ENCODE measurements at regions not wholly inside any gene's neighbourhood (a gene's known extent, or its start where the extent isn't known, plus 50 kb on each side); places are given as distances from the start of the nearest gene placed in this dataset.

GRCh38 chr14:84108746-84109457 is 1421.0 kb upstream of the FLRT2 start:
- peaks cover 20% of the 10 kb centered on the region for H3K9me3 Mint-ChIP-seq
- H3K36me3 Mint-ChIP-seq (ENCODE audit: low read depth) = no peaks in the 10 kb centered on the region
- H3K27me3 Mint-ChIP-seq (ENCODE audit: low read depth) = no peaks in the 10 kb centered on the region
- no peak overlapping the region for H3K27ac Mint-ChIP-seq
- no peak overlapping the region for H3K4me3 Mint-ChIP-seq
- H3K4me1 Mint-ChIP-seq (ENCODE audit: low read depth) = no peaks in the 10 kb centered on the region

GRCh38 chr14:84112589-84112988 is 1417.4 kb upstream of the FLRT2 start:
- no peak overlapping the region for H3K4me3 Mint-ChIP-seq
- no peaks in the 10 kb centered on the region for H3K36me3 Mint-ChIP-seq (ENCODE audit: low read depth)
- H3K4me1 Mint-ChIP-seq (ENCODE audit: low read depth) = no peaks in the 10 kb centered on the region
- H3K27me3 Mint-ChIP-seq (ENCODE audit: low read depth) = no peaks in the 10 kb centered on the region
- H3K9me3 Mint-ChIP-seq = peaks cover 20% of the 10 kb centered on the region
- H3K27ac Mint-ChIP-seq = no peak overlapping the region

- Mint-ChIP-seq H3K36me3 (ENCODE audit: low read depth) (no peaks in the 10 kb centered on the region), H3K9me3 (no peaks in the 10 kb centered on the region), H3K27me3 (ENCODE audit: low read depth) (no peaks in the 10 kb centered on the region), H3K4me1 (ENCODE audit: low read depth) (no peaks in the 10 kb centered on the region), H3K4me3 (no peak overlapping the region), H3K27ac (no peak overlapping the region)
Measured at GRCh38 chr14:84125676-84126075, 1404.3 kb upstream of the FLRT2 start.

- Mint-ChIP-seq H3K4me1 (ENCODE audit: low read depth) (no peaks in the 10 kb centered on the region), H3K27me3 (ENCODE audit: low read depth) (no peaks in the 10 kb centered on the region), H3K9me3 (peaks cover 5% of the 10 kb centered on the region), H3K36me3 (ENCODE audit: low read depth) (no peaks in the 10 kb centered on the region), H3K4me3 (no peak overlapping the region), H3K27ac (no peak overlapping the region)
Measured at GRCh38 chr14:84127495-84127894, 1402.4 kb upstream of the FLRT2 start.

GRCh38 chr14:84128050-84128449 is 1401.9 kb upstream of the FLRT2 start:
- Mint-ChIP-seq H3K36me3 (ENCODE audit: low read depth) (no peaks in the 10 kb centered on the region), H3K27ac (no peak overlapping the region), H3K9me3 (peaks cover 5% of the 10 kb centered on the region), H3K27me3 (ENCODE audit: low read depth) (no peaks in the 10 kb centered on the region), H3K4me3 (no peak overlapping the region), H3K4me1 (ENCODE audit: low read depth) (no peaks in the 10 kb centered on the region)

- peaks cover 5% of the 10 kb centered on the region for H3K9me3 Mint-ChIP-seq
- H3K4me3 Mint-ChIP-seq = no peak overlapping the region
- H3K4me1 Mint-ChIP-seq (ENCODE audit: low read depth) = no peaks in the 10 kb centered on the region
- no peaks in the 10 kb centered on the region for H3K27me3 Mint-ChIP-seq (ENCODE audit: low read depth)
- no peaks in the 10 kb centered on the region for H3K36me3 Mint-ChIP-seq (ENCODE audit: low read depth)
- no peak overlapping the region for H3K27ac Mint-ChIP-seq
Measured at GRCh38 chr14:84129007-84129406, 1400.9 kb upstream of the FLRT2 start.

- H3K4me3 Mint-ChIP-seq = no peak overlapping the region
- no peak overlapping the region for H3K27ac Mint-ChIP-seq
- no peaks in the 10 kb centered on the region for H3K27me3 Mint-ChIP-seq (ENCODE audit: low read depth)
- H3K9me3 Mint-ChIP-seq = peaks cover 5% of the 10 kb centered on the region
- H3K4me1 Mint-ChIP-seq (ENCODE audit: low read depth) = no peaks in the 10 kb centered on the region
- H3K36me3 Mint-ChIP-seq (ENCODE audit: low read depth) = no peaks in the 10 kb centered on the region
Measured at GRCh38 chr14:84129941-84130340, 1400.0 kb upstream of the FLRT2 start.

- peaks cover 12% of the 10 kb centered on the region for H3K9me3 Mint-ChIP-seq
- H3K4me3 Mint-ChIP-seq = no peak overlapping the region
- H3K4me1 Mint-ChIP-seq (ENCODE audit: low read depth) = no peaks in the 10 kb centered on the region
- no peaks in the 10 kb centered on the region for H3K36me3 Mint-ChIP-seq (ENCODE audit: low read depth)
- no peaks in the 10 kb centered on the region for H3K27me3 Mint-ChIP-seq (ENCODE audit: low read depth)
- no peak overlapping the region for H3K27ac Mint-ChIP-seq
Measured at GRCh38 chr14:84131924-84132323, 1398.0 kb upstream of the FLRT2 start.

GRCh38 chr14:84144166-84144565 is 1385.8 kb upstream of the FLRT2 start:
- Mint-ChIP-seq H3K27me3 (ENCODE audit: low read depth) (no peaks in the 10 kb centered on the region), H3K27ac (no peak overlapping the region), H3K4me1 (ENCODE audit: low read depth) (no peaks in the 10 kb centered on the region), H3K36me3 (ENCODE audit: low read depth) (no peaks in the 10 kb centered on the region), H3K4me3 (no peak overlapping the region), H3K9me3 (peaks cover 13% of the 10 kb centered on the region)

- Mint-ChIP-seq H3K27me3 (ENCODE audit: low read depth) (no peaks in the 10 kb centered on the region), H3K4me1 (ENCODE audit: low read depth) (no peaks in the 10 kb centered on the region), H3K9me3 (peaks cover 18% of the 10 kb centered on the region), H3K27ac (no peak overlapping the region), H3K4me3 (no peak overlapping the region), H3K36me3 (ENCODE audit: low read depth) (no peaks in the 10 kb centered on the region)
Measured at GRCh38 chr14:84152452-84152851, 1377.5 kb upstream of the FLRT2 start.

- Mint-ChIP-seq H3K4me3 (no peak overlapping the region), H3K27ac (no peak overlapping the region), H3K9me3 (peaks cover 6% of the 10 kb centered on the region), H3K4me1 (ENCODE audit: low read depth) (no peaks in the 10 kb centered on the region), H3K27me3 (ENCODE audit: low read depth) (no peaks in the 10 kb centered on the region), H3K36me3 (ENCODE audit: low read depth) (no peaks in the 10 kb centered on the region)
Measured at GRCh38 chr14:84162633-84163032, 1367.3 kb upstream of the FLRT2 start.

- H3K9me3 Mint-ChIP-seq = peaks cover 8% of the 10 kb centered on the region
- H3K4me3 Mint-ChIP-seq = no peak overlapping the region
- H3K4me1 Mint-ChIP-seq (ENCODE audit: low read depth) = no peaks in the 10 kb centered on the region
- no peak overlapping the region for H3K27ac Mint-ChIP-seq
- no peaks in the 10 kb centered on the region for H3K36me3 Mint-ChIP-seq (ENCODE audit: low read depth)
- H3K27me3 Mint-ChIP-seq (ENCODE audit: low read depth) = no peaks in the 10 kb centered on the region
Measured at GRCh38 chr14:84167026-84167425, 1362.9 kb upstream of the FLRT2 start.

GRCh38 chr14:84180336-84180735 is 1349.6 kb upstream of the FLRT2 start:
- Mint-ChIP-seq H3K27ac (no peak overlapping the region), H3K27me3 (ENCODE audit: low read depth) (no peaks in the 10 kb centered on the region), H3K4me1 (ENCODE audit: low read depth) (no peaks in the 10 kb centered on the region), H3K36me3 (ENCODE audit: low read depth) (no peaks in the 10 kb centered on the region), H3K9me3 (peaks cover 23% of the 10 kb centered on the region), H3K4me3 (no peak overlapping the region)

GRCh38 chr14:84181072-84181471 is 1348.9 kb upstream of the FLRT2 start:
- Mint-ChIP-seq H3K4me1 (ENCODE audit: low read depth) (no peaks in the 10 kb centered on the region), H3K27ac (no peak overlapping the region), H3K27me3 (ENCODE audit: low read depth) (no peaks in the 10 kb centered on the region), H3K9me3 (peaks cover 22% of the 10 kb centered on the region), H3K4me3 (no peak overlapping the region), H3K36me3 (ENCODE audit: low read depth) (no peaks in the 10 kb centered on the region)

- H3K9me3 Mint-ChIP-seq = peaks cover 24% of the 10 kb centered on the region
- no peaks in the 10 kb centered on the region for H3K4me1 Mint-ChIP-seq (ENCODE audit: low read depth)
- H3K36me3 Mint-ChIP-seq (ENCODE audit: low read depth) = no peaks in the 10 kb centered on the region
- no peak overlapping the region for H3K4me3 Mint-ChIP-seq
- H3K27ac Mint-ChIP-seq = no peak overlapping the region
- H3K27me3 Mint-ChIP-seq (ENCODE audit: low read depth) = no peaks in the 10 kb centered on the region
Measured at GRCh38 chr14:84195514-84195913, 1334.4 kb upstream of the FLRT2 start.

- H3K9me3 Mint-ChIP-seq = peaks cover 31% of the 10 kb centered on the region
Measured at GRCh38 chr14:84197704-84198103, 1332.2 kb upstream of the FLRT2 start.

More at GRCh38 chr14:84197704-84198103, 1332.2 kb upstream of the FLRT2 start:
- no peaks in the 10 kb centered on the region for H3K36me3 Mint-ChIP-seq (ENCODE audit: low read depth)
- H3K4me1 Mint-ChIP-seq (ENCODE audit: low read depth) = no peaks in the 10 kb centered on the region
- no peak overlapping the region for H3K27ac Mint-ChIP-seq
- H3K4me3 Mint-ChIP-seq = no peak overlapping the region
- H3K27me3 Mint-ChIP-seq (ENCODE audit: low read depth) = no peaks in the 10 kb centered on the region
